ENCODE measurements at regions not wholly inside any gene's neighbourhood (a gene's known extent, or its start where the extent isn't known, plus 50 kb on each side); places are given as distances from the start of the nearest gene placed in this dataset.

GRCh38 chr2:175540421-175540820 is 358.9 kb upstream of the ATP5MC3 start:
- TF ChIP-seq EZH2 (IDR thresholded peaks at IDR 0.05; ENCODE audit: insufficient read depth, poor library complexity, severe bottlenecking) (no peak), EZH2phosphoT487 (IDR thresholded peaks at IDR 0.05; ENCODE audit: insufficient read depth, low read depth) (no peak)

Measured in GM23248 (cell line).